Hippocampal formation (tissue), 2 donors: ENCODE measurements at regions not wholly inside any gene's neighbourhood (a gene's known extent, or its start where the extent isn't known, plus 50 kb on each side); places are given as distances from the start of the nearest gene placed in this dataset.
"Not testable (repeated sequence)": the region's sequence is repeated elsewhere in the genome, so short reads cannot be mapped to it uniquely, and the experiment has no call there.

Source experiments
- DNase-seq, 2 donors: peaks; one replicate each; lab custom pipeline; 2025; lab: John Stamatoyannopoulos, UW

GRCh38 chr2:105537920-105538319 is 139.1 kb upstream of the FHL2 start:
- DNase-seq, result no peak

DNA sequence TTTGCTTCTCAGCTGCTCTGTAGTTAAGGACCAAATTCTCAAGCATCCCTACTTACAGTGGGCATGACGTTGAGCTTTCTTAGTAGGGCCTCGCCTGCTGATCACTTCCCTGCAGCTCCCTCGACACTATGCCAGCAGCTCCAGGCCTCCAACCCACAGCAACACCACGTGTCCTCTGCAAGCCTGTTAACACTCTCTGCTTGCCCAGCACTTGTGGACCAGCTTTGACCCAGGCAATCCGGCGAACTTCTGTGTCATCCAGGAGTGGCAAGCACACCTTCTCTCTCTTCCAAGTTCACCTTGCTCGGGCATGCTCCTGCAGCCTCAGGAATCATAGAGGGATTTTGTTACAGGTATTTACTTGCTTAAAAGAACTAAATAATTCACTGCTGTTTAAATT is 138.6 kb upstream of the FHL2 start:
- DNase-seq, result no peak

DNA sequence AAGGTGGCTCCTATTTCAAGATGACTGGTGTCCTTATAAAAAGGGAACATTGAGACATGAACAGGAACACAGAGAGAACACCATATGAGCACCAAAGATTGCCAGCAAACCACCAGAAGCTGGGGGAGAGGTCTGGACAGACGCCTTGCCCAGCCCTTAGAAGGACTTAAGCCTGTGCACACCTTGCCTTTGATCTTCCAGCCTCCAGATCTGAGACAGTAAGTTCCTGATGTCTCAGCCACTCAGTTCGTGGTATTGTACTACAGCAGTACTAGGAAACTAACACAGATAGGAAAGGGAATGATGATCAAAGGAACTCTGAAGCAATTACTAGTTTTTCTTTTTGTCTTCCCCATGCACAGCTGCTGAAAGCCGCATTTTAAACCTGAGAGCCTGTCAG is 137.3 kb upstream of the FHL2 start:
- DNase-seq, result no peak

GRCh38 chr2:105529258-105529657 is 130.4 kb upstream of the FHL2 start:
- not testable (repeated sequence) for DNase-seq

DNA sequence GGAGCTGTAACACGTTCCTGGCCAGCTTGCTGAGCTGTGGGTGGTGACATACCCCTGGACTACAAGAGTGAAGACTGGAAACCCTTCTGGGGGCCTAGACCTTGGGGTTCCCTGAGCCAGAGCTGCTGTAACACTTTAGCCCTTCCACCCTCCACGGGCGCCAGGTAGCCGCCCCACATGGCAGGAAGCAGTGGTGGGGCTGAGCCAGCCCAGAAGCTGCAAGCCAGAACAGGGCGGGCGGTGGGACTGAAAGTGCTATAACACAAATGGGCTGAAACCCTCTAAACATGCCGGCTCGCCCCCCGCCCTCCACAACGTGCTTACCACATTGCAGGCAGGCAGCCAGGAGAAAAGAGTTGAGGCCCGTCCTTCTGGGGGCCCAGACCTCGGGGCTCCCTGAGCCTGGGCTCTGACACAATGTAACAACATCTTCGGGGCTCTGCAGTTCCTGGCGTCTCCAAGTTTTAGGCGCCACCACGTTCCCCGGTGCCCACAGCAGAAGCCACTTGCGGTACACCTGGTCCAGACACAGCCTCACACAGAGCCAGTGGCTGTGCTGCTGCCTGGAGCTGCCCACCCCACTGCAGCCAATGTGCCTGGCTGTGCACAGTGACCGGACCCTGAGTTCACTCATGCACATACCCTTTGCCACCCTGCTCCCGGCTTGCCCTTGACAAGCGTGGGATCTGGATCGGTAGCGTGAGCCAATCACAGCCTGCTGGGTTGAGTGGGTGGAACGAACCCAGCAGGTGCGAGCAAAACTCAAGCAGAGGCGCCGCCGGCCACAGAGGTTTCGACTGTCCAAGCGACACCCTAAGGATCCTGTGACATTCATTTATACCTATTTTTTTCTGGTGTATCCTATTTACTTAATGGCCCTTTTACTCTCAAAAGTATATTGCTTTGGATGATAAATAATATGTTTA is 127.4 kb upstream of the FHL2 start:
- DNase-seq, result no peak

DNA sequence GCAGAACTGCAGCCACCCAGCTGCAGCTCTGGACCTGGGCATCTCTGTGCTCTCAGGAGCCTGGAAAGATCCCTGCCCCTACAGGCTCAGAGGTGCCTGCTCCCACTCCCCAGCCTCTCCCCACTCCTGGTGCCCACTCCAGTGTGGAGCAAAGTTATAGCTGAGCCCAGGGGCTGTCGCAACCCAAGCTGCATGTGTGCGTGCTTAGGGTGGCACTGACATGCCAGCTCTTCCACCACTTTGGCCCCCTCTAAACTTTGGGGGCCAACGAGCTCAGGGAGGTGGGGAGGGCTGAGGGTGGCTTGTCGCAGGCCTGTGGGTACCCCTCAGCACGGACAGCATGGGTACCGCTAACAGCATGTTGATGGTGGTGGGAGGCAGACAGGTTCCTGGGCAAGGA is 126.3 kb upstream of the FHL2 start:
- DNase-seq, result no peak

DNA sequence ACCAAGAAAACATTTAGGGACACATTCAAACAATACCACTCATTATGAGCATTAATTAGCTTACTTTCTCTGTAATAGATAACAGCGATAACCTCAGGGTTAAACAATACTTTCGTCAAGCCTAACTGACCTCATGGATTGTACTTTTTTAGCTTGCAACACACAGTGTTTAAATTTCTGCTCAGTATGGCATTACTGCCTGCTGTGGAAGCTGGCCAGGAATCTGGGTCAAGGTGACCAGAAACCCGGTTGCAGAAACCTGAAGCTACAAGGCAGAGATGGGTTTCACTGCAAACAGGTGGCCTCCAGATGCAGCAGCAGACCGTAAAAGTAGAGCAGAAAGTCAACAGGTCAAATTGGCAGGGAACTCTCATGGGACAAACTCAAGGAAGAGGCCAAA is 123.8 kb upstream of the FHL2 start:
- DNase-seq, result no peak

- DNase-seq, result no peak
These were observed 122.8 kb upstream of the FHL2 start for GRCh38 chr2:105521616-105522015.

DNA sequence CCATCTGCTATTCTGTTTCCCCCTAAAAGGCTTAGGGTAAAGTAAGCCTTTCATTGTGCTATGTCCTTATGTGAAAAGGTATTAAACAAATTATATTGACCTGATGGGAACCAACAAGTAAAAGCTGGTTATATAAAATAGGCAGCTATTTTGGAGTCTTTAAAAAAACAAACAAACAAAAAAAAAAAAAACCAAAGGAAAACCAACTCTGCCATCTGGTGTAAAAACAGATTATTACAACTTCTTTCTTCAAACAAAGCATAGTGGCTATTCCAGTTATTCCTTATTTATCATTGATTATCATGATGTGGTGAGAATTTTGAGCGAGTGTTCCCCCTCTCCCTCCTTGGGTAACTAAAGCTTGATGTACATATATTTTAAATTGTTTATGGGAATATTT is 122.3 kb upstream of the FHL2 start:
- peak in 1 of 2 donors; percentile 11 for DNase-seq

GRCh38 chr2:105519516-105519915 is 120.7 kb upstream of the FHL2 start:
- DNase-seq, result no peak

DNA sequence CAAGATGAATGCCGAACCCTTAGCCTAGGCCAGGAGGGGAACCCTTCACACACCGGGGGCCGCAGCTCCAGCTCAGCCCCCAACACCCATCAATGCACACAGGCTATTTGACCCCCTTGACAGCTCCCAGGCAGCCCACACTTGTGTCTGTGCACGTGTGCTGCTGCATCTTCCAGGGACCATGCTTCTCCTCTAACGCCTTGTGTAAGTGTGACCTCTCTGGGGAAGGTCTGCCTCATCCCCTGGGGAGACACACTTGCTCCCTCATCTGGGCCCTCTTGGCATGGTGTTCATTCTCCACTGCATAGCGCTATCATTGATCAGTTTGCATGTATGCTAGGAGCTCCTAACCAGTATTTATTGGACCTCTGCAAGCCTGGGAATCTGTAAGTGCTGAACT is 120.0 kb upstream of the FHL2 start:
- no peak for DNase-seq

- peak in 1 of 2 donors; percentile 6 for DNase-seq
These were observed 119.2 kb upstream of the FHL2 start for GRCh38 chr2:105517814-105518705.

DNA sequence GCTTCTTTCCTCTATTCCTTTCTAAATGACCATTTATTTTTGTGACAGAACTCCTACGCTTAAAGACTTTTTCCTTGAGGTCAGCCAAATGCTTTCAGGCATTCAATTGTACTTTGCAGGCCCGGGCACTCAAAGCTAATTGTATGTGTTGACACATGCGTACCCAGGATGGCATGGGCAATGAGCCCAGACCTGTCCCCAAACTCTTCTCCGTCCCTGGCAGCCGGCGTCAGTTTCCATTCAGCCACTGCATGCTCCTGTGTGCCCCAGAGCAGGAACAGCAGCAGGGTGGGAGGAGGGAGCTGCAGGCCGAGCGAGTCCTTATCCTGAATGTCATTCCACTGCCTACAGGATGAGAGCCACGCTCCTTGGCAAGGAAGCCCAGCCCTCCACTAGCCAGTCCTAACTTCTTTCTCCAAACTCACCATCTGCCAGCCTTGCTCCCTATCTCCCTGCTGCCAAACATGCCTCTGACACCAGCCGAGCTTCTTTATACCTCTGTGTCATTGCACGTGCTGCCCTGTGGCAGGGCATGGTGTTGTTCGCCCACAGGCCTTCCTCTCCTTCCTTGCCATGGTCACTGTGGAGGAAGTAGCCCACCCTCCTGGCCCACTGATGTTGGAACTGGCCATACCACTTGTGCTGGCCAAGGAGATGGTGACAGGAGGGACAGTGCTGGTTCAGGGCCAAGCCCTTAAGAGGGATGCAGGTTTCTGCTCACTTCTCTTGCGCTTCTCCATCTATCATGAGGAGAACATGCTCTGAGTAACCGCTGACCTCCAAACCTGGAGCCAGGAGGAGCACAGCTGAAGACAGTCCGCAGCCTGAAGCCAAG is 116.9 kb upstream of the FHL2 start:
- peak in 1 of 2 donors; percentile 11 for DNase-seq

- no peak for DNase-seq
These were observed 115.7 kb upstream of the FHL2 start for GRCh38 chr2:105514576-105514975.

- no peak for DNase-seq
These were observed 112.1 kb upstream of the FHL2 start for GRCh38 chr2:105510761-105511528.

- no peak for DNase-seq
These were observed 110.6 kb upstream of the FHL2 start for GRCh38 chr2:105509269-105510086.

DNA sequence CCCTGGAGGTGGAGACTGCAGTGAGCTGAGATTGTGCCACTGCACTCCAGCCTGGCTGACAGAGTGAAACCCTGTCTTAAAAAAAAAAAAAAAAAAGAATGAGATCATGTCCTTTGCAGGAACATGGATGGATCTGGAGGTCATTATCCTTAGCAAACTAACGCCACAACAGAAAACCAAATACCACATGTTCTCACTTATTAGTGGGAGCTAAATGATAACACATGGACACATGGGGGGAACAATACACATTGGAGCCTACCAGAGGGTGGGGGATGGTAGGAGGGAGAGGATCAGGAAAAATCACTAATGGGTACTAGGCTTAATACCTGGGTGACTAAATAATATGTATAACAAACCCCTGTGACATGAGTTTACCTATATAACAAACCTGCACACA is 108.0 kb upstream of the FHL2 start:
- not testable (repeated sequence) for DNase-seq

GRCh38 chr2:105504459-105504858 is 105.6 kb upstream of the FHL2 start:
- DNase-seq, result no peak

DNA sequence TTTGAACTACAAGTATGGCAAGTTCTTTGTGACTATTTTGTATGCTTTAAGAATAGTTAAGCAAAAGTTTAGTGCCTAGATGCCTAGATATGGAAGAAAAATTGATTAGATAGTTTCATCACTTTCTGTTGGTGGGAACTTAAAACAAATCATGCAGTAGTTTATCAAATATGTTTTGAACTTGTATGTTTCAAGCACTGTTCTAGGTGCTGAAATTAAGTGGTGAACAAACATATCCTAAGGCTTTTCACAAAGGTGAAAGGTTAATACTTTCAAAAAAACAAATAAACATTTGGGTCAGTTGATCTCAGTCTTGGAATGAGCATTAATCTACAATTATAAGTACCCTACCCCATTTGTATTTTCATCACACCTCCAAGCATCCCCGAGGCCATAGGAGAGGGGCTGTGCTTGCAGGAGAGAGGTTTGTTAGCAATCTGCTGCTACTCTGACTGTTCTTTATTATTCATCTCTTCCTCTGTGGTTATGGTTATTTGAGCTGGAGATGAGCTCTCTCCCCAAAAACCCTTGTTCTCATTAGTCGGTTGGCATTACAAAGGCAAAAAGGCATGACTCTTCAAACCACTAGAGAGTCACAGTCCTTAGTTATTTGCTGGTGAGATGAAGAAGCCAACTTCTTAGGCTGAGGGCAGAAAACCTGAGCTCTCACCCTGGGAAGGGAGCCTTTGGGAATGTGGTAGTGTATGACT is 103.9 kb upstream of the FHL2 start:
- DNase-seq, result no peak
